ENCODE measurements at regions not wholly inside any gene's neighbourhood (a gene's known extent, or its start where the extent isn't known, plus 50 kb on each side); places are given as distances from the start of the nearest gene placed in this dataset.
A peak's percentile ranks its signal among the peaks of the same experiment; 100 is the strongest.

DNA sequence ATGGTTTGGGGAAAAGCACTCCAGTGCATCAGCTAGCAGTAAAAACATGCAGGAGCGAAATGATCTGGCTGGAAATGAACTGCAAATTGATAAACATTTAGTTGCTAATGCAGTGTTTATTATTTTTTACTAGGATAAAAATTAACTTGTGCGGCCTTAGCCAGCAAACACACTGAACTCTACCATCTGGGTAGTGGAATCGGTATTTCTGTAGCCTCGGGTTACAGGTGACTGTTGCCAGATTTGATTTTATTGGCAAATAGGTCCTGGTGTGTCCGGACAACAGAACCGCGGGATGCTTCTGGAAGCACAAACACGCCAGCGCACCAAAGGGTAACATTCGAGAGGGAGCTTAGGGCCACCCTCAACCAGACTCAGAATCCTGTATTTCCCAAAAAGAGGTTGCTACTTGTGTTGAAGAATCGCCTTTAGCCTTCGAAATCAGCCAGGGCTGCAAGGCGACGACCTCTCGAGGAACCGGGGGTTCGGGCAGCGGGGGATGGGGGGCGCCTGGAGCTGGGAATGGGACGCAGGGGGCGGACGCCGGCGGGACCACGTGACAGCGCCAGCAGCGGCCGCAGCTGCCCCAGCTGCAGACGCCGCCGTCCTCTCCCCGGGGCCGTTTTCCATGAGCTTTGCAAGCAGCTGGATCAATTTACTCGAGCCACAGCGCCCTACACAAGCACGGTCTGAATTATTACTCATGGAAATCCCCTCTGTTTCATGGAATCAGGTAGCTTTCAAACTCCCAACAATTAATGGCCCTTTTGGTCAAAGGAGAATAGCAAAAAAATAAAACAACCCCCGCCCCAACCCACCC, 158.8 kb downstream of the TOMM20 start:
- Histone ChIP-seq H3K79me2 (ENCODE audit: control insufficient read depth, insufficient read depth, low read length) (no peaks in the 10 kb centered on the region), H3K27ac (ENCODE audit: low read length in 2 of 2) (no peak overlapping the region), H4K20me1 (ENCODE audit: control insufficient read depth, insufficient read depth, low read length, poor library complexity, severe bottlenecking) (no peaks in the 10 kb centered on the region), H3K4me3 (ENCODE audit: control extremely low read depth in 1 of 5, extremely low read depth in 1 of 5, insufficient read depth in 1 of 5, low read depth in 2 of 5, low read length in 4 of 5) (peak overlapping the region in 2 of 5 experiments; percentile 17 to 30), H2AFZ (ENCODE audit: insufficient read depth, low read depth, low read length, poor library complexity, severe bottlenecking) (peak overlapping the region; percentile 54), H3K9me3 (ENCODE audit: control extremely low read depth in 1 of 3, control insufficient read depth in 2 of 3, insufficient read depth in 1 of 3, low read length in 2 of 3) (no peaks in the 10 kb centered on the region), H3K9ac (ENCODE audit: low read length) (no peak overlapping the region), H3K4me1 (ENCODE audit: control insufficient read depth in 2 of 2, insufficient read depth in 2 of 2, low read length in 2 of 2) (peaks cover 10 to 20% of the 10 kb centered on the region in 2 donors), H3K36me3 (replicated peaks in 1 of 2; ENCODE audit: control extremely low read depth in 1 of 2, control insufficient read depth in 1 of 2, extremely low read depth in 1 of 2, insufficient read depth in 2 of 2, low read length in 1 of 2) (no peaks in the 10 kb centered on the region), H3K4me2 (replicated peaks; ENCODE audit: low read depth, low read length, poor library complexity, severe bottlenecking) (peak overlapping the region; percentile 69), H3K27me3 (replicated peaks in 1 of 4; ENCODE audit: control extremely low read depth in 1 of 4, control insufficient read depth in 3 of 4, insufficient read depth in 4 of 4, low read length in 3 of 4) (peaks cover 0 to 6% (median 2%) of the 10 kb centered on the region in 4 experiments)
- Mint-ChIP-seq H3K27ac (no peak overlapping the region), H3K9me3 (ENCODE audit: insufficient read depth) (no peaks in the 10 kb centered on the region), H3K4me3 (peak overlapping the region; percentile 6), H3K4me1 (peaks cover 16% of the 10 kb centered on the region), H3K27me3 (no peaks in the 10 kb centered on the region)
- intact Hi-C loops (cut with micrococcal nuclease), result loop anchor here (10.0 kb wide), 2 partner anchors 125 to 475 kb away; no protein-coding TSS in a partner anchor
- ChIA-PET CTCF (no interaction called here), POLR2A (interaction anchor here (0.6 to 0.7 kb wide), 2 partner anchors 22 to 84 kb away, joined by 3 read pairs; no protein-coding TSS in a partner anchor)
- ATAC-seq (ENCODE audit: low read depth), result no peak
- no peak for DNase-seq
- WGBS (ENCODE audit: insufficient coverage), result 27% methylated on average over 34 of the region's 37 CpGs
- no peak for TF ChIP-seq EZH2 (IDR thresholded peaks at IDR 0.05; ENCODE audit: borderline replicate concordance, insufficient read depth, low read depth, low read length, poor library complexity, severe bottlenecking)
- TF ChIP-seq, protein P1, sequence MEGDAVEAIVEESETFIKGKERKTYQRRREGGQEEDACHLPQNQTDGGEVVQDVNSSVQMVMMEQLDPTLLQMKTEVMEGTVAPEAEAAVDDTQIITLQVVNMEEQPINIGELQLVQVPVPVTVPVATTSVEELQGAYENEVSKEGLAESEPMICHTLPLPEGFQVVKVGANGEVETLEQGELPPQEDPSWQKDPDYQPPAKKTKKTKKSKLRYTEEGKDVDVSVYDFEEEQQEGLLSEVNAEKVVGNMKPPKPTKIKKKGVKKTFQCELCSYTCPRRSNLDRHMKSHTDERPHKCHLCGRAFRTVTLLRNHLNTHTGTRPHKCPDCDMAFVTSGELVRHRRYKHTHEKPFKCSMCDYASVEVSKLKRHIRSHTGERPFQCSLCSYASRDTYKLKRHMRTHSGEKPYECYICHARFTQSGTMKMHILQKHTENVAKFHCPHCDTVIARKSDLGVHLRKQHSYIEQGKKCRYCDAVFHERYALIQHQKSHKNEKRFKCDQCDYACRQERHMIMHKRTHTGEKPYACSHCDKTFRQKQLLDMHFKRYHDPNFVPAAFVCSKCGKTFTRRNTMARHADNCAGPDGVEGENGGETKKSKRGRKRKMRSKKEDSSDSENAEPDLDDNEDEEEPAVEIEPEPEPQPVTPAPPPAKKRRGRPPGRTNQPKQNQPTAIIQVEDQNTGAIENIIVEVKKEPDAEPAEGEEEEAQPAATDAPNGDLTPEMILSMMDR (IDR thresholded peaks at IDR 0.05), result no peak

DNA sequence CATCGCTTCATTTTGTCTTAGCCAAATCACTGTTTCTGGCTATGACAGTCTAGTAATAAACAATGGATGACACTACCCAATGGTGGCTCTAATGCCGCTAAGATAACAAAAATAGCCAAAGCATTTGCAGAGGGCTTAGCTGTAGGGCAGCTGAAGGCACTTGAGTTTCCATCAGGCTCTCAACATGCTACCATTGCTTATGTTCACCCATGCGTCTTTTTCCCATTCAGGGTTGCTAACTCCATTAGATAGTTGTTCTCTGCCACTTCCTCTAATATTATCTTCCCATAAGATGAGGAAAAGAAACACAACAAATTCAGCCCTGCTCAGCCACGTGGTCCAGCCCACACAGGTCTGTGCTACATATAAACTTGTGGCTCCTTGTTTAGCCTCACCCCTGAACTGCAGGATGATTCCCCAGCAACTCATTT, 159.6 kb downstream of the TOMM20 start:
- WGBS (ENCODE audit: insufficient coverage), result 83% methylated on average over 2 of the region's 4 CpGs
- Histone ChIP-seq H3K27me3 (replicated peaks in 1 of 4; ENCODE audit: control extremely low read depth in 1 of 4, control insufficient read depth in 3 of 4, insufficient read depth in 4 of 4, low read length in 3 of 4) (peaks cover 0 to 6% (median 2%) of the 10 kb centered on the region in 4 experiments), H3K9ac (ENCODE audit: low read length) (no peak overlapping the region), H3K4me2 (replicated peaks; ENCODE audit: low read depth, low read length, poor library complexity, severe bottlenecking) (no peak overlapping the region), H2AFZ (ENCODE audit: insufficient read depth, low read depth, low read length, poor library complexity, severe bottlenecking) (no peak overlapping the region), H3K27ac (ENCODE audit: low read length in 2 of 2) (no peak overlapping the region), H3K4me1 (ENCODE audit: control insufficient read depth in 2 of 2, insufficient read depth in 2 of 2, low read length in 2 of 2) (peaks cover 14 to 23% of the 10 kb centered on the region in 2 donors), H3K36me3 (replicated peaks in 1 of 2; ENCODE audit: control extremely low read depth in 1 of 2, control insufficient read depth in 1 of 2, extremely low read depth in 1 of 2, insufficient read depth in 2 of 2, low read length in 1 of 2) (no peaks in the 10 kb centered on the region), H3K9me3 (ENCODE audit: control extremely low read depth in 1 of 3, control insufficient read depth in 2 of 3, insufficient read depth in 1 of 3, low read length in 2 of 3) (no peaks in the 10 kb centered on the region), H3K79me2 (ENCODE audit: control insufficient read depth, insufficient read depth, low read length) (no peaks in the 10 kb centered on the region), H3K4me3 (ENCODE audit: control extremely low read depth in 1 of 5, extremely low read depth in 1 of 5, insufficient read depth in 1 of 5, low read depth in 2 of 5, low read length in 4 of 5) (no peak overlapping the region), H4K20me1 (ENCODE audit: control insufficient read depth, insufficient read depth, low read length, poor library complexity, severe bottlenecking) (no peaks in the 10 kb centered on the region)
- no peaks in the 10 kb centered on the region for H3K9me3 Mint-ChIP-seq (ENCODE audit: insufficient read depth)
- no peak overlapping the region for H3K4me3 Mint-ChIP-seq
- no peak overlapping the region for H3K27ac Mint-ChIP-seq
- TF ChIP-seq EZH2 (IDR thresholded peaks at IDR 0.05; ENCODE audit: borderline replicate concordance, insufficient read depth, low read depth, low read length, poor library complexity, severe bottlenecking), result no peak
- TF ChIP-seq, protein P1 (IDR thresholded peaks at IDR 0.05), result no peak
- peaks cover 23% of the 10 kb centered on the region for H3K4me1 Mint-ChIP-seq
- ATAC-seq (ENCODE audit: low read depth), result no peak
- intact Hi-C loops (cut with micrococcal nuclease), result loop anchor here (10.0 kb wide), 1 partner anchor 124 kb away; no protein-coding TSS in a partner anchor
- ChIA-PET POLR2A (no interaction called here), CTCF (no interaction called here)
- DNase-seq, result no peak
- H3K27me3 Mint-ChIP-seq, result no peaks in the 10 kb centered on the region
